ENCODE measurements at regions not wholly inside any gene's neighbourhood (a gene's known extent, or its start where the extent isn't known, plus 50 kb on each side); places are given as distances from the start of the nearest gene placed in this dataset.
A peak's percentile ranks its signal among the peaks of the same experiment; 100 is the strongest.
"Not testable (repeated sequence)": the region's sequence is repeated elsewhere in the genome, so short reads cannot be mapped to it uniquely, and the experiment has no call there.

GRCh38 chr5:26538226-26538625 lies 500.2 kb downstream of the CDH9 start:
- DNase-seq (ENCODE audit: low read depth), result no peak

GRCh38 chr5:26535215-26535614 lies 503.2 kb downstream of the CDH9 start:
- no peak for DNase-seq (ENCODE audit: low read depth)

GRCh38 chr5:26530305-26530704 lies 508.1 kb downstream of the CDH9 start:
- no peak for DNase-seq (ENCODE audit: low read depth)

GRCh38 chr5:26519245-26519644 lies 519.1 kb downstream of the CDH9 start:
- DNase-seq (ENCODE audit: low read depth), result no peak

GRCh38 chr5:26518065-26518464 lies 520.3 kb downstream of the CDH9 start:
- no peak for DNase-seq (ENCODE audit: low read depth)

- no peak for DNase-seq (ENCODE audit: low read depth)
These were observed 539.4 kb downstream of the CDH9 start for GRCh38 chr5:26498972-26499371.

- DNase-seq (ENCODE audit: low read depth), result no peak
These were observed 542.9 kb downstream of the CDH9 start for GRCh38 chr5:26495437-26495836.

- no peak for DNase-seq (ENCODE audit: low read depth)
These were observed 545.4 kb downstream of the CDH9 start for GRCh38 chr5:26492906-26493459.

GRCh38 chr5:26487553-26487952 lies 550.8 kb downstream of the CDH9 start:
- no peak for DNase-seq (ENCODE audit: low read depth)

GRCh38 chr5:26486631-26487030 lies 551.8 kb downstream of the CDH9 start:
- DNase-seq (ENCODE audit: low read depth), result no peak

- not testable (repeated sequence) for DNase-seq (ENCODE audit: low read depth)
These were observed 553.1 kb downstream of the CDH9 start for GRCh38 chr5:26485146-26485860.

GRCh38 chr5:26482810-26483375 lies 555.5 kb downstream of the CDH9 start:
- DNase-seq (ENCODE audit: low read depth), result peak; percentile 0

- DNase-seq (ENCODE audit: low read depth), result no peak
These were observed 556.1 kb downstream of the CDH9 start for GRCh38 chr5:26482076-26482809.

- no peak for DNase-seq (ENCODE audit: low read depth)
These were observed 567.9 kb downstream of the CDH9 start for GRCh38 chr5:26470439-26470838.

GRCh38 chr5:26439121-26439520 lies 599.3 kb downstream of the CDH9 start:
- DNase-seq (ENCODE audit: low read depth), result no peak

GRCh38 chr5:26434688-26435087 lies 603.7 kb downstream of the CDH9 start:
- no peak for DNase-seq (ENCODE audit: low read depth)

- no peak for DNase-seq (ENCODE audit: low read depth)
These were observed 606.0 kb downstream of the CDH9 start for GRCh38 chr5:26432386-26432785.

GRCh38 chr5:26430323-26430722 lies 608.1 kb downstream of the CDH9 start:
- no peak for DNase-seq (ENCODE audit: low read depth)

- no peak for DNase-seq (ENCODE audit: low read depth)
These were observed 611.1 kb downstream of the CDH9 start for GRCh38 chr5:26427281-26427680.

- no peak for DNase-seq (ENCODE audit: low read depth)
These were observed 618.4 kb downstream of the CDH9 start for GRCh38 chr5:26419987-26420386.

GRCh38 chr5:26416911-26417310 lies 621.5 kb downstream of the CDH9 start:
- DNase-seq (ENCODE audit: low read depth), result no peak

- no peak for DNase-seq (ENCODE audit: low read depth)
These were observed 622.2 kb downstream of the CDH9 start for GRCh38 chr5:26415987-26416779.
